Muscle layer of colon (tissue), 2 donors: ENCODE measurements at regions not wholly inside any gene's neighbourhood (a gene's known extent, or its start where the extent isn't known, plus 50 kb on each side); places are given as distances from the start of the nearest gene placed in this dataset.
"Not testable (repeated sequence)": the region's sequence is repeated elsewhere in the genome, so short reads cannot be mapped to it uniquely, and the experiment has no call there.

Experiments
- H3K27ac ChIP-seq: one replicate; pipeline ENCODE4 v1.7.0; 2013; ENCODE audit warnings: low read depth, mild to moderate bottlenecking, low read length, moderate library complexity
- H3K27me3 ChIP-seq, 2 donors: one replicate each; pipeline ENCODE4 v1.7.0; 2013; ENCODE audit warnings: low read length in 2 of 2, mild to moderate bottlenecking in 2 of 2; ENCODE audit not compliant: insufficient read depth in 2 of 2, control insufficient read depth in 1 of 2
- H3K36me3 ChIP-seq: one replicate; pipeline ENCODE4 v1.7.0; 2013; ENCODE audit warnings: mild to moderate bottlenecking, low read length; ENCODE audit not compliant: insufficient read depth
- H3K4me1 ChIP-seq: one replicate; pipeline ENCODE4 v1.7.0; 2013; ENCODE audit warnings: mild to moderate bottlenecking, low read length; ENCODE audit not compliant: insufficient read depth
- H3K4me3 ChIP-seq, 2 donors: one replicate each; pipeline ENCODE4 v1.7.0; 2013; ENCODE audit warnings: low read length in 2 of 2, low read depth in 1 of 2, mild to moderate bottlenecking in 1 of 2, moderate library complexity in 1 of 2
- H3K9ac ChIP-seq: one replicate; pipeline ENCODE4 v1.7.0; 2013; ENCODE audit warnings: low read length
- H3K9me3 ChIP-seq: one replicate; pipeline ENCODE4 v1.7.0; 2013; ENCODE audit warnings: mild to moderate bottlenecking, low read length
- donor health status: abdominal sarcoma.
- donor health status: Adenocarcinoma of cecum.

DNA sequence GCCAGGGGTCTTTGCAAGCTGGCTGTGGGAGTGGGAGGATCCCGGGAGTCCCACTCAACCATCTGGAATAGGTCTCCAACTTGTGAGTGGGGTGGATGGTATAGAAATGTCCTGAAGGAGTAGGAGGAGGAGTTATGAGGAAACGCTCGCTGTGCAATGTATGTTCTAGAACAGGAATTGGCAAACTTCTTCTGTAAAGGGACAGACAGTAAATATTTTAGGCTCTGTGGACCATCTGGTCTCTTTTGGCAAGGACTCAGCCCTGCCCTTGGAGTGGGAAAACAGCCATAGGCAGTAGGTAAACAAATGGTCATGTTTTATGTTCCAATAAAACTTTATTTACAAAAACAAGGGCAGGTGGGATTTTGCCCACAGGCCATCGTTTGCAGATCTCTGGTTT is 149.2 kb downstream of the NPIPB5 start:
- H3K4me1 ChIP-seq, result peaks cover 42% of the 10 kb centered on the region
- H3K4me3 ChIP-seq, result no peak overlapping the region
- no peaks in the 10 kb centered on the region for H3K36me3 ChIP-seq
- H3K9me3 ChIP-seq, result no peaks in the 10 kb centered on the region
- H3K9ac ChIP-seq, result no peak overlapping the region
- H3K27me3 ChIP-seq, result no peaks in the 10 kb centered on the region
- no peak overlapping the region for H3K27ac ChIP-seq

DNA sequence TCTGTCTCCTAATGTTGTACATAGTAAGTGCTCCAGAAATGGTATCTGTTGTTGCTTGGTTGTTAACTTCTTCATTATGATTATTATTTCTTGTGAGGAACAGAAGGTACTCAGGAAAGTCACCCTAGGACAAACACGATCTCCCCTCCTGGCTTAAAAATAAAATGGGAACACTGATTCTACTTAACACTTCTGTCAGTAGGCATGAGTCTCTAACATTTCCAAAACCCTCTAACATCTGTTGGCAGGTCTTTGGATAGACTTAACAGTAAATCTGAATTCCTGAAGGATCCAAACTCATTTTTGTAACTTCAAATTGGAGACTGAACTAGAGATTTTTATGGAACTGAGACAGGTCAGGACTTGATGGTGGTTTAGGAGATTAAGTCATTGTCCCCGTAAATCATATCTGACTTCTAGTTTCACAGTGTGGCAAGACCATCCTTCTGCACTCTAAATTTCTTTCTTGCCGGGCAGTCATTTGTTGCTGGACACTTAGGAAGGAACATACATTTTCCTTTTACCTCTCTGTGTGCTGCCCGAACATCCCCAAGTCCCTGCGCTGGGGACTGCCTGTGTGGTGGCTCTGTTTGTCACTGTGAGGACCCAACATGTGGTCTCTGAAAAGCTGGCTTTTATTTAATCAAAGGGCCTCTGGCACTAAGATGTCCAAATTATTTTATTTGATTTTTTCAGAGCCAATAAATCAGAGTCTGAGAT is 149.9 kb downstream of the NPIPB5 start:
- no peak overlapping the region for H3K4me3 ChIP-seq
- H3K9ac ChIP-seq, result no peak overlapping the region
- H3K27ac ChIP-seq, result peak overlapping the region; percentile 29
- H3K36me3 ChIP-seq, result no peaks in the 10 kb centered on the region
- no peaks in the 10 kb centered on the region for H3K9me3 ChIP-seq
- no peaks in the 10 kb centered on the region for H3K27me3 ChIP-seq
- peaks cover 48% of the 10 kb centered on the region for H3K4me1 ChIP-seq

DNA sequence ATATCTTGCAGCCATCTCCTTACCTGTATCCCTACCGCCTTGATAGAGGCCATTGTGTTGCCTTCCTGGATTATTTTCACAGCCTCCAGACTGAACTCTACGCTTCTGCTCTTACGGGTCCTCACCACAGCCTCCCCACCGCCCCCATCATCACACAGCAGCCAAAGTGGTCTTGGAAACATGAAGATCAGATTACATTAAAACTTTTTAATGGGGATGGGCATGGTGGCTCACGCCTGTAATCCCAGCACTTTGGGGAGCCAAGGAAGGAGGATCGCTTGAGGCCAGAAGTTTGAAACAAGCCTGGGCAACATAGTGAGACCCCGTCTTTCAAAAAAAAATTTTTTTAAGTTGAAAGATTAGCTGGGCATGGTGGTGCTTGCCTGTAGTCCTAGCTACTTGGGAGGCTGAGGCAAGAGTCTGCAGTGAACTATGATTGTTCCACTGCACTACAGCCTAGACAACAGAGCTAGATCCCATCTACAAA is 150.5 kb downstream of the NPIPB5 start:
- no peak overlapping the region for H3K4me3 ChIP-seq

DNA sequence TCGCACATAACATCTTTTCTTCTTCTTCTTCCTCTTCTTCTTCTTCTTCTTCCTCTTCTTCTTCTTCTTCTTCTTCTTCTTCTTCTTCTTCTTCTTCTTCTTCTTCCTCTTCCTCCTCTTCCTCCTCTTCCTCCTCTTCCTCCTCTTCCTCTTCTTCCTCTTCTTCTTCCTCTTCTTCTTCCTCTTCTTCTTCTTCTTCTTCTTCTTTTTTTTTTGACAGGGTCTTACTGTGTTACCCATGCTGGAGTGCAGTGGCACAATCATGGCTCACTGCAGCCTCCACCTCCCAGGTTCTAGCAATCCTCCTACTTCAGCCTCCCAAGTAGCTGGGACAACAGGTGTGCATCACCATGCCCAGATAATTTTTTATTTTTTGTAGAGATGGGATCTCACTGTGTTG is 151.0 kb upstream of the HS3ST2 start:
- H3K4me3 ChIP-seq, H3K36me3 ChIP-seq, H3K9me3 ChIP-seq, H3K27me3 ChIP-seq, H3K9ac ChIP-seq: not testable (repeated sequence)
- H3K27ac ChIP-seq, result peak overlapping the region; percentile 5
- peaks cover 54% of the 10 kb centered on the region for H3K4me1 ChIP-seq

More for the DNA sequence above, 150.5 kb downstream of the NPIPB5 start:
- Histone ChIP-seq H3K36me3 (no peaks in the 10 kb centered on the region), H3K4me1 (peaks cover 54% of the 10 kb centered on the region), H3K9ac (no peak overlapping the region), H3K9me3 (no peaks in the 10 kb centered on the region), H3K27ac (no peak overlapping the region), H3K27me3 (no peaks in the 10 kb centered on the region)

DNA sequence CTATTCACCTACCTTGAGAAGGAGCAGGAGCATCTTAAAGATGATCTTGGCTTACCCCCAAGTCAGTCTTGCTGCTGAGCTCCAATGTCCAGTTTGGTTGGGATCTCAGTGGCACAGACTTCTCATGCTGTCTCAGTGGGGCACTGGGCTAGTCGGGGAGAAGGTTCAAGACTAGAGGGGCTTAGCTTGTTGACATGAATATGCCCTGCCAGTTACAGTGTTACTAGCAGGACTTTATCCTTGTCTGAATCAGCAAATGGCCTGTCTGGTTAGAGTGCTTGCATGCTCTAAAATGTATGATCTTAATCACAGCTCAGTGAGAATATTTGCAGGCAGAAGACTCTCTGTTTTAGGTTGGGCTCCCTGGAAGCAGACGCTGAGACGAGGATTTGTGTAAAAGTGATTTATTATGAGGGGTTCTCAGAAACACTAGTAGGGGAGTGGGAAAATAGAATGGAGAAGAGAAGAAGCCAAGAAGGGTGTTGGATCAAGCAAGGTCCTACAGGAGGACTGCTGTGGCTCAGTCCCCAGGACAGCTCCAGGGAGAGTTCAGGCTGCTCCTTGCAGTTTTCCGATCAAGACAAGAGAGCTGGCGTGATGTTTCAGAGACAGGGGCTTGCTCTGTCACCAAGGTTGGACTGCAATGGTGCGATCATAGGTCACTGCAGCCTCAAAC is 150.4 kb upstream of the HS3ST2 start:
- Histone ChIP-seq H3K27me3 (no peaks in the 10 kb centered on the region), H3K4me1 (peaks cover 54% of the 10 kb centered on the region), H3K9me3 (no peaks in the 10 kb centered on the region), H3K4me3 (no peak overlapping the region), H3K9ac (no peak overlapping the region), H3K36me3 (no peaks in the 10 kb centered on the region), H3K27ac (peak overlapping the region; percentile 5)

DNA sequence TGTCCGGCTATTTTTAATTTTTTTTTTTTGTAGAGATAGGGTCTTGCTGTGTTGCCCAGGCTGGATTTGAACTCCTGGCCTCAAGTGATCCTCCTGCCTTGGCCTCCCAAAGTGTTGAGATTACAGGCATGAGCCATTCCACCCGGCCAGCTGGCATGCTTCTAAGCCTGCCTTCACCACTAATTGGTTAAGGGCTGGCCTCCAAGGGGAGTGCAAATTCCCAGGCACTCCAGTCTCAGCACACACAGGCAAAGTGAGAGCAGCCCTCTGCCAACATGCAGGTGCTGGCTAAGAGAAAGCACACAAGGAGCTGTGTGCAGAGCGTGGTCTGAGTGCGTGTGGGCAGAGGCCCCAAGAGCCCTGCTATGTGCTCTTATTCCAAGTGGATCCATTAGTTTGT is 149.8 kb upstream of the HS3ST2 start:
- Histone ChIP-seq H3K9ac (no peak overlapping the region), H3K4me1 (peaks cover 58% of the 10 kb centered on the region), H3K27me3 (no peaks in the 10 kb centered on the region), H3K27ac (peak overlapping the region; percentile 1), H3K9me3 (no peaks in the 10 kb centered on the region), H3K4me3 (no peak overlapping the region), H3K36me3 (no peaks in the 10 kb centered on the region)

DNA sequence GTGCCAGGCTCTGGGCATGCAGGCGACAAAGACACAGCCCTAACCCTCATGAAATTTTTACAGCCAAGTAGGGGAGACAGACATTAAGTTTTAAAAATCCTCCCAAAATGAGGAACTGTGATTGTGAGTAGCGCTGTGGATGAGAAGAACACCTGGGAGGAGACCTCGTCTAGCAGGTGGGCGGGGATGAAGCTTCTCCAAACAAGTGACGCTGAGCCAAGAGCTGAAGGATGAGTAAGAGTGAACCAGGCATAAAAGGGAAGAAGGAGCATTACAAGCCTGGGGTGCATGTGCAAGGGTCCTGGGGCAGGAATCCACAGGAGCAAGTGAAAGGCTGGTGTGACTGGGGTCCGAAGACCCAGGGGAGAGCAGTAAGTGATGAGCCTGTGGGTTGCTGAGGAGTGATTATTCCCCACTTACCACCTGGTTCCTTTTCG is 149.4 kb upstream of the HS3ST2 start:
- H3K36me3 ChIP-seq, result no peaks in the 10 kb centered on the region
- H3K9me3 ChIP-seq, result no peaks in the 10 kb centered on the region
- no peak overlapping the region for H3K4me3 ChIP-seq
- peak overlapping the region; percentile 1 for H3K27ac ChIP-seq
- no peak overlapping the region for H3K9ac ChIP-seq
- H3K27me3 ChIP-seq, result no peaks in the 10 kb centered on the region
- H3K4me1 ChIP-seq, result peaks cover 58% of the 10 kb centered on the region

DNA sequence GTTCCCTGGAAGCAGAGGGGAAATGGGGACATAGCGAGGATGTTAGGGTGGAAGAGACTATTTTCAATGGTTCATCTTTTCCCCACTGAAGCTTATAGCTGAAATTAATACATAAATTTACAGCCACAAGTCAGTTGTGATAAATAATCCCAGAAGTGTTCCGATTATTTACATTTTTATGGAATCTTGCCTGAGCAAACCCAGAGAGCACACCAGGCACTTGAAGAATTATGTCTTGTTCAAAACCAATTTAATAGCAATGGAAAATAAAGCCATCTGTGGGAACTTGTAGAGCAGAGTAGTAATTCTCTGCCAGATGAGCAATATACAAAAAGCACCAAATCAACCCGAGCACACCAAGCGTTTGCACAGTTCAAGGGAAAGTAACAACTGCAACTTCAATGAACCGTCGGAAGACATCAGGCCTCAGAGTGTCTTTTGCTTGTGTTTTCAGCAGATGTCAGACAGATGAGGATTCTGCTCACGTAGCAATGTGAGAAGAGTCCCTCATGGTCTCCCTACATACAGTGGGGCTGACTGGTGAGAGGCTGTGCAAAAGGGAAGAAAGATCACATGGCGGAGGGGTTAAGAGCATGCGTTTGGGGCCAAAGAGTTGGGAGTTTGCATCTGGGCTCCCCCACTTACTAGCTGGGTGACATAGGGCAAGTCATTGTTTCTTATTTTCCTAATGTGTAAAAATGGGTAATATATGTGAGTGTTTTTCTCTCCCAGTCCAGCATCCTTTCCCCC is 148.7 kb upstream of the HS3ST2 start:
- Histone ChIP-seq H3K4me1 (peaks cover 55% of the 10 kb centered on the region), H3K9ac (no peak overlapping the region), H3K27me3 (no peaks in the 10 kb centered on the region), H3K27ac (peak overlapping the region; percentile 1), H3K36me3 (no peaks in the 10 kb centered on the region), H3K4me3 (no peak overlapping the region), H3K9me3 (no peaks in the 10 kb centered on the region)

DNA sequence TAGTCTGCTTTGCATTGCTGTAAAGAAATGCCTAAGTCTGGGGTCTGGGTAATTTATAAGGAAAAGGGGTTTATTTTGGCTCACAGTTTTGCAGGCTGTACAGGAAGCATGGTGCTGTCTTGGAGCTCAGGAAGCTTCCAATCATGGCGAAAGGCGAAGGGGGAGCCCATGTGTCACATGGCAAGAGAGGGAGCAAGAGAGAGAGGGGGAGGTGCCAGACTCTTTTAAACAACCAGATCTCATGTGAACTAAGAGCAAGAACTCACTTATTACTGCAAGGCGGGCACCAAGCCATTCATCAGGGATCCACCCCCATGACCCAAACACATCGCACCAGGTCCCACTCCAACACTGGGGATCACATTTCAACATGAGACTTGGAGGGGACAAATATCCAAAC is 148.2 kb upstream of the HS3ST2 start:
- no peak overlapping the region for H3K4me3 ChIP-seq
- H3K4me1 ChIP-seq, result peaks cover 55% of the 10 kb centered on the region
- no peak overlapping the region for H3K27ac ChIP-seq
- no peaks in the 10 kb centered on the region for H3K27me3 ChIP-seq
- no peaks in the 10 kb centered on the region for H3K36me3 ChIP-seq
- H3K9me3 ChIP-seq, result no peaks in the 10 kb centered on the region
- H3K9ac ChIP-seq, result no peak overlapping the region

DNA sequence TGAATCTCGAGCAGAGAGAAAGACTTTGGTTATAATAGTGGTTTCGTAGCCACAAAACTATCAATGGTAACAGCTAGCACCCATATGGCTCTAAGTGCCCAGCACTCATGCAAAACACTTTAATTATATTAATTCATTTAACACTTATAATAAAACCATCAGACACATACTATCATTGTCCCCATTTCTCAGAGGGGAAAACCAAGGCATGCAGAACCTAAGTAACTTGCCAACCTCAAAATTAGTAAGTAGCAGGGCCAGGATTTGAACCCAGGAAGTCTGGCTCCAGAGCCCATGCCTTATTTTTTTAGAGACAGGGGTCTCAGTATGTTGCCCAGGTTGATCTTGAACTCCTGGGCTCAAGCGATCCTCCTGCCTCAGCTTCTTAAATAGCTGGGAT is 145.6 kb upstream of the HS3ST2 start:
- no peaks in the 10 kb centered on the region for H3K27me3 ChIP-seq
- H3K9me3 ChIP-seq, result no peaks in the 10 kb centered on the region
- no peak overlapping the region for H3K9ac ChIP-seq
- peaks cover 61% of the 10 kb centered on the region for H3K4me1 ChIP-seq
- no peaks in the 10 kb centered on the region for H3K36me3 ChIP-seq
- H3K27ac ChIP-seq, result no peak overlapping the region
- no peak overlapping the region for H3K4me3 ChIP-seq

DNA sequence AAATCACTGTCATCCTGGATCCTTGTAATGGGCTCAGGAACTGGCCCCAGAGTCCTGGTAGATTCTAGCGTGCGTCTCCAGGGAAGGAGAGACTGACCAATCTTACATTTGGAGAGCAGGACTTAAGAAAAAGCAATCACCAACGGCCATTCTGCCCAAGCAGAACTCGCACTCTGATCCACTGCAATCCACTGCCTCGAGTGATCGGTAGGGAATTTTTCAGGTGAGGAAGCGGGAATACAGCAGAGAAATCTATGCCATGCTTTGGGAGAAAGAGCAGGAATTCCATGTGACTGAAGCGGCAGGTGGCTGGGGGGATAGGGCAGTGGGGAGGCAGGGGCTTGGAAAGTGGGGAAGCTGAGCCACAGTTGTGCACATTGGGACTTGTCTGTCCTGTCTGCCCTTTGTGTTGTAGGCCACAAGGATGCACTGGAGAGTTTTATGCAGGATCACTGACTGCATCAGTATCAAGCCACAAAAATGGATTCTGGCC is 143.9 kb upstream of the HS3ST2 start:
- Histone ChIP-seq H3K27ac (no peak overlapping the region), H3K27me3 (no peaks in the 10 kb centered on the region), H3K4me1 (peaks cover 50% of the 10 kb centered on the region), H3K4me3 (no peak overlapping the region), H3K36me3 (no peaks in the 10 kb centered on the region), H3K9me3 (no peaks in the 10 kb centered on the region), H3K9ac (no peak overlapping the region)
